ENCODE measurements at regions not wholly inside any gene's neighbourhood (a gene's known extent, or its start where the extent isn't known, plus 50 kb on each side); places are given as distances from the start of the nearest gene placed in this dataset.
A peak's percentile ranks its signal among the peaks of the same experiment; 100 is the strongest.

DNA sequence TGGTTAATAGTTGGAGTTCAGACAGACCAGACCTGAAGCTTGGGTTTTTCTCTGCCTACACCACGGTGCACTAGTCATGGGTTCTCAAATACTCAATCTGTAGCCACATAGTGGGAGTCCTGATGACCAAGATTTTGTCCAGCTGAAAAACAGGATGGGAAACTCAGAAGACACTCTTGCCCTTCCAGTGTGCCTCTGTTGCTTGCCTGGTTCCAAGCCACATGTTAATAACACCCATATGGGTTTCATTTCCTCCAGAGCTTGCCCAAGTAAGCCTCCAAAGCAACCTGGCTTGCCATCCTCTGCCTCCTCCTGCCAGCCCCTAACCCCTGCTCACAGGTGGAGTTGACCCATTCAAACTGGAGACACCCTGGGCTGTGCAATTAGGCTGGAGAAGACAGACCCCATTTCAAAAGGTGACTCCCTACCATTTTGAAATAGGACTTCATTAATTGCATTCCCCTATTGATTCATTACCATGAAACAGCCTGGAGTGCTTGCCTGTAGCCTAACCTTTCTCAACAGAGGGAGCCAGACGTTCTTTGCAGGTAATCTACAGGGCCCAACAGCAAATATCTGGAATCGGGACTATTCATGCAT, 108.0 kb upstream of the HABP2 start:
- Mint-ChIP-seq H3K4me3 (no peak overlapping the region), H3K9me3 (no peaks in the 10 kb centered on the region), H3K36me3 (ENCODE audit: low read depth) (no peaks in the 10 kb centered on the region), H3K4me1 (ENCODE audit: low read depth) (no peaks in the 10 kb centered on the region), H3K27ac (no peak overlapping the region), H3K27me3 (peaks cover 26% of the 10 kb centered on the region)
- no peak for DNase-seq

DNA sequence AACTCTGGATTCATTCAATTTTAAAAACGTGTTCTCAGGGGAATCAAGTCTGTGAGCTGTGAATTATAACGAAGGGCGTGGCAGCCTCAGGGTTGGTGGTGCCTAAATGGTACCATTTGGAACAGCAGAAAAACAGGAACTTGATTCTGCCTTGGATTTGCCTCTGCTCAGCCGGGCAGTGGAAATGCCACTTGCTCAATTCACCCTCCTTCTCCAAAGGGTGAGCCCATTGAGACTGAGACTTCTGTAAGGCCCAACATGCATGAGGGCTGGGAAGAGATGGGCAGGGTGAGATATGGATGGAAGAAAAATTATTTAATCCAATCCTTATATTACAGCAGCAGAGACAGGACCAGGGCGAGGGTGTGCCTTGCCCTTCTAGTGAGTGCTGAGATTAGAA, 107.1 kb upstream of the HABP2 start:
- peaks cover 27% of the 10 kb centered on the region for H3K27me3 Mint-ChIP-seq
- H3K4me1 Mint-ChIP-seq (ENCODE audit: low read depth) = no peaks in the 10 kb centered on the region
- no peak overlapping the region for H3K4me3 Mint-ChIP-seq
- no peak for DNase-seq
- H3K36me3 Mint-ChIP-seq (ENCODE audit: low read depth) = no peaks in the 10 kb centered on the region
- no peak overlapping the region for H3K27ac Mint-ChIP-seq
- H3K9me3 Mint-ChIP-seq = no peaks in the 10 kb centered on the region

DNA sequence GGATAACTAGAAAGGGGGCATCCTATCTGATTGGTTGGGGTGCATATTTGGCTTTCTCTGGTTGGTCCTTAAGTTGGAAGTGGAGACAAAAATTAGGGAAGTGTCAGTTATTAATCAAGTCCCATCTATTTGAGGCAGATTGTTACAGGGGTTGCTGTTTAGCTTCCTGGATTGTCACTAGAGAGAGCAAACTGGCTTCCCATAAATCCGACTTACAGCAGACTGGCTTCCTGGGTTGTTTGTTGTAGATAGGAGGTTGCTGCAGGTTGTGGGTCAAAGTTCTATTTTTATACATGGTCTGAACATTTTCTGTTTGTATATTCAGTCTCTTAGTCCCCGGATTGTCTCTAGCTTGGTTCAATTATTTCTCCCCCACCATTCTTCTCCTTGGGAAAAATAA, 106.1 kb upstream of the HABP2 start:
- Mint-ChIP-seq H3K27ac (no peak overlapping the region), H3K4me3 (no peak overlapping the region), H3K9me3 (no peaks in the 10 kb centered on the region), H3K4me1 (ENCODE audit: low read depth) (no peaks in the 10 kb centered on the region), H3K36me3 (ENCODE audit: low read depth) (no peaks in the 10 kb centered on the region), H3K27me3 (peaks cover 36% of the 10 kb centered on the region)
- no peak for DNase-seq

DNA sequence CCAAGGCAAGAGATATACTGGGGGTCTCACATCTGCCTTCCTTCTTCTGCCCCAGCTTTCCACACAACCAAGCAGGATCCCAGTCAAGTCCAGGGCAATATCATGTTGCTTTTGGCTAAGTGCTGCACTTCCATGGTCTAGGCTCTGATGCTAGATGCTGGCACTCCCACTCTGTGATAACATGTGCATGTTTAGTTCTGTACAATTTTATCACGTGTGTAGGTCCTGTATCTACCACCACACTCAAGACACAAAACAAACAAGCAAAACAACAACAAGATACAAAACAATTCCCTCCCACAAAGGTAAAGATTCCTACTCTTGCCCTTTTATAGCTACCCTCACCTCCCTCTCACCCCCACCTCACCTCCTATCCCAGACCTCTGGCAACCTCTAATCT, 105.6 kb upstream of the HABP2 start:
- H3K27ac Mint-ChIP-seq = no peak overlapping the region
- peaks cover 37% of the 10 kb centered on the region for H3K27me3 Mint-ChIP-seq
- no peak for DNase-seq
- no peaks in the 10 kb centered on the region for H3K4me1 Mint-ChIP-seq (ENCODE audit: low read depth)
- no peaks in the 10 kb centered on the region for H3K9me3 Mint-ChIP-seq
- H3K36me3 Mint-ChIP-seq (ENCODE audit: low read depth) = no peaks in the 10 kb centered on the region
- no peak overlapping the region for H3K4me3 Mint-ChIP-seq

- no peaks in the 10 kb centered on the region for H3K4me1 Mint-ChIP-seq (ENCODE audit: low read depth)
- H3K4me3 Mint-ChIP-seq = no peak overlapping the region
- H3K27ac Mint-ChIP-seq = no peak overlapping the region
These were observed 103.7 kb upstream of the HABP2 start for GRCh38 chr10:113449006-113449695.

DNA sequence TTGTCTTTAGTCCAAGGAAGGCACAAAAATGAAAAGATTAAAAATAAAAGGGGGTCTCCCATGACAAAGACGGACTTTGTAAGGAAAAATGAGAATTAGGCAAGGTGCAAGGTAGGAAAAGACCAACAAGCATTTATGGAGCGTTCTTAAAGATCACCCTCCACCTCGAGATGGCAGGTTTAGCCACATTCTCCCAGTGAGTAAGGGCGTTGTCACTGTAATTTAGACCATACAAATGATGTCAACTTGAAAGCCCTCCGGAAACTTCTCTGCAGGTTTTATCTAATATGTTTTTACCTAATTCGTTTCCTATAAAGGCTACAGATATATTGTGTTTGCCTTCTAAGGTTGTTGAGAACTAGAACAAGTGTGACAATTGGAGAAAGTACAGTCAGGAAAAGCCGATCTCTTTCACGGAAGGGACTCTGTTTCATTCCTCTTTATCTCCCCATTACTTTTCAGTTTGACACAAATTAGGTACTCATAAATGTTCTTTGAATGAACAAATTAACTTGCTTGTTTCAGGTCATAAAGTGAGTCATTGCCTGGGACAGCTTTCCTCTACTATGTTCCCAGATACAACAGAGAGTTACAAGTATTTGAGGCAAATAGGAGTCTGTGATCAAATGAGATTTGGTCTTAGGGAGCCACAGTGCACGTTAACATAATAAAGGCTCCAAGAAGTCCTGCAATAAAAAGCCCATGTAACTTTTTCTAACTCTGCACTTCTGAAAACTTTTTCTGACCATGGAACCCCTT, 102.6 kb upstream of the HABP2 start:
- H3K4me1 Mint-ChIP-seq (ENCODE audit: low read depth) = no peaks in the 10 kb centered on the region
- no peaks in the 10 kb centered on the region for H3K9me3 Mint-ChIP-seq

More at GRCh38 chr10:113449006-113449695, 103.7 kb upstream of the HABP2 start:
- Mint-ChIP-seq H3K9me3 (no peaks in the 10 kb centered on the region), H3K36me3 (ENCODE audit: low read depth) (no peaks in the 10 kb centered on the region), H3K27me3 (peaks cover 45% of the 10 kb centered on the region)
- no peak for DNase-seq

GRCh38 chr10:113450906-113451305, 101.9 kb upstream of the HABP2 start:
- no peak for DNase-seq
- H3K27me3 Mint-ChIP-seq = peaks cover 52% of the 10 kb centered on the region
- H3K9me3 Mint-ChIP-seq = no peaks in the 10 kb centered on the region
- no peak overlapping the region for H3K27ac Mint-ChIP-seq
- H3K4me1 Mint-ChIP-seq (ENCODE audit: low read depth) = no peaks in the 10 kb centered on the region
- no peaks in the 10 kb centered on the region for H3K36me3 Mint-ChIP-seq (ENCODE audit: low read depth)
- H3K4me3 Mint-ChIP-seq = no peak overlapping the region

More for the DNA sequence above, 102.6 kb upstream of the HABP2 start:
- no peak overlapping the region for H3K4me3 Mint-ChIP-seq
- DNase-seq = no peak
- no peaks in the 10 kb centered on the region for H3K36me3 Mint-ChIP-seq (ENCODE audit: low read depth)
- no peak overlapping the region for H3K27ac Mint-ChIP-seq
- peaks cover 52% of the 10 kb centered on the region for H3K27me3 Mint-ChIP-seq

DNA sequence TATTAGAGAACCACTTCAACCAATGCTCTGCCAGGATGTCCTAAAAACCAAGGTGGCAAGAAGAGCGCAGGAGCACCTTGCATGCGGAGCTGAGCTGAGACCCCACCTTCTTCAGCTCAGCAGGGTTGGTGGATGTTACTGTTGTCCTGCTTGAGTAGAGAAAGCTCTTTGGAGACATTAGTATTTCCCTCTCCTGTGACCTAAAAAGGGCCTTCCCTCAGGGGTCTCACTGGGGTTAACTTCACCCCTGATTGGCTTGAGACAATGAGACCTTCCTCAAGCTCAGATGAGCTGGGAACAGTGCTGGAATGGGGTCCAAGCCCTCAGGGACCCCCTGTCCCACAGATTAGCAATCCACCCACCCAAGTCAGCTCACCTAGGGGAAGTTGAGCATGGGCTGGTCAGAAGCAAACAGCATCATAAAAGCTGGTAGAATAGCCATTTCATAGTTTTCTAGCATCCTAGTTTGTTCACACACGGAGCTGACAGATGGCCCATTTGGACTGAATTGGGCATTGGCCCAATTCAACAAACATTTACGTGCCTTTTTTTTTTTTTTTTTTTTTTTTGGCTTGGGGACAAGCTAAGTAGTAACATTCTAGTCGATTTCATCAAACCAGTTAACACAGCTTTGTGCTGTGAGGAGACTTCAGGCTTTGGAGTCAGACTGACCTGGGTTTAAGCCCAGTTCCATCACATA, 100.6 kb upstream of the HABP2 start:
- Mint-ChIP-seq H3K4me1 (ENCODE audit: low read depth) (no peaks in the 10 kb centered on the region), H3K4me3 (no peak overlapping the region), H3K27ac (no peak overlapping the region), H3K27me3 (peaks cover 60% of the 10 kb centered on the region), H3K36me3 (ENCODE audit: low read depth) (no peaks in the 10 kb centered on the region), H3K9me3 (no peaks in the 10 kb centered on the region)
- no peak for DNase-seq

DNA sequence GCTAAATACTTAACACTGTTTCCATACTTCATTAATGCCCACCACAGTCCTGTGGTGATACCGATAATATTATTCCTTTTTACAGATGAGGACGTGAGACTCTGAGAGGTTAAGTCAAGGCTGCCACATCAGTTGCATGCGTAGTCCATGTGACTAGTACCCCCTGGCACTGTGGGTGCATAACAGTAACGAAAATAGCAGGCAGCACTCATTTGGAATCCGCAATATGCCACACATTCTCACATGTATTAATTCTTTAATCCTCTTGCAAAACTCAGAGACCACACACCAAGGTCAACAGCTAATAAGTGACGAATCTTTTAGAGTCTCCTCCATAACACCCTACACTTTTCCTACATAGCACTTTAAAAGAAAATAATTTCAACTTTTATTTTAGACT, 99.5 kb upstream of the HABP2 start:
- Mint-ChIP-seq H3K36me3 (ENCODE audit: low read depth) (no peaks in the 10 kb centered on the region), H3K4me1 (ENCODE audit: low read depth) (no peaks in the 10 kb centered on the region), H3K4me3 (no peak overlapping the region), H3K27me3 (peaks cover 61% of the 10 kb centered on the region), H3K9me3 (no peaks in the 10 kb centered on the region), H3K27ac (no peak overlapping the region)
- DNase-seq = no peak

DNA sequence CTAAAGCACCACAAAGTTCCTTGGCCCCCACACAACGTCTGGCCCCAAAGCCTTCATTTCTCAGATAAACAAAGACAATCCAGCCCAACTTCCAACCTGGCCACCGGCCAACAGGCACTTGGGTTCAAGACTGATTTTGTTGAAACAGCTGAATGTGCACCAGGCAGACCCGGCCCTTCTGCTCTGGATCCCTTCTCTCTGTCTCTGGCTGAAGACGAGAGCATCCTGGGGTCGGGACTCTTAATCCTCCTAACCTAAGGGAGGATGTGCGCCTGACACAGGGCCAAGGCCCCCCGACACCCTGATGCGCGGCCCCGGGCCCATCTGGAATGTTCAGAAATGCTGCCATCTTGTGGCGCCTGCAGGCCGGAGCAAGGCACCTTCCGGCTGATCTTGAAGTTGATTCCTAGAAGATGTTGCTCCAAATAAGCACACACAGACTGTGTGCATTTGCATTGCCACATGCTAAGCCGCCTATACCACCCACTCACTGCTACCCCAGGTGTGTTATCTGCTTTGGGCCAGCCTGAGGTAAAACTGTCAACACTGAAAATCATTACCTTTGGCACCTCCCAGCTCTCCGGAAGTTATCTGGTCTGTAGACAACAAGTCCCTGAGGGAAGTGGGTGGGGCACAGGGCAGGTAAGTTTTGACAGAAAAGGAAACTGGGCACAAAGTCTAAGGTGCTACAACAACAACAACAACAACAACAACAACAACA, 98.4 kb upstream of the HABP2 start:
- H3K27ac Mint-ChIP-seq = no peak overlapping the region
- peaks cover 57% of the 10 kb centered on the region for H3K27me3 Mint-ChIP-seq
- H3K36me3 Mint-ChIP-seq (ENCODE audit: low read depth) = no peaks in the 10 kb centered on the region
- DNase-seq = peak; percentile 30
- no peaks in the 10 kb centered on the region for H3K4me1 Mint-ChIP-seq (ENCODE audit: low read depth)
- no peak overlapping the region for H3K4me3 Mint-ChIP-seq
- no peaks in the 10 kb centered on the region for H3K9me3 Mint-ChIP-seq

DNA sequence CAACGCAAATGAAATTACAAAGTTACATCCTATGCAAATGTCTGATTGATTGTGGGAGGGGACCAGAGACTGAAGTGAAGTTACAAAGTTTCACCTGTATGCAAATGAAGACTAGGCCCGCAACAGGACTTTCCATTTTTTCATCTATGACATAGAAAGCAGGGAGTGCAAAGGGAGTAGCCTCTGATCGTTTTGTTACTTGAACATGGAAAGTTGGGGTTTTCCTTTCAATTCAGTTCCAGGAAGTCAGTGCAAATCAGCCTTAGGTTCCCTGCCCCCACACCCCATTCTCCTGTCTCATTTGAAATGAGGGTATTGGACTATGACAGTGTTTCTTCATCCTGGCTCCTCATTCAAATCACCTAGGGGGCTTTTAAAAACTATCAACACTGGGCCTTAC, 96.9 kb upstream of the HABP2 start:
- no peaks in the 10 kb centered on the region for H3K9me3 Mint-ChIP-seq
- H3K4me1 Mint-ChIP-seq (ENCODE audit: low read depth) = no peaks in the 10 kb centered on the region
- H3K36me3 Mint-ChIP-seq (ENCODE audit: low read depth) = no peaks in the 10 kb centered on the region
- peaks cover 58% of the 10 kb centered on the region for H3K27me3 Mint-ChIP-seq
- DNase-seq = no peak
- no peak overlapping the region for H3K4me3 Mint-ChIP-seq
- no peak overlapping the region for H3K27ac Mint-ChIP-seq

DNA sequence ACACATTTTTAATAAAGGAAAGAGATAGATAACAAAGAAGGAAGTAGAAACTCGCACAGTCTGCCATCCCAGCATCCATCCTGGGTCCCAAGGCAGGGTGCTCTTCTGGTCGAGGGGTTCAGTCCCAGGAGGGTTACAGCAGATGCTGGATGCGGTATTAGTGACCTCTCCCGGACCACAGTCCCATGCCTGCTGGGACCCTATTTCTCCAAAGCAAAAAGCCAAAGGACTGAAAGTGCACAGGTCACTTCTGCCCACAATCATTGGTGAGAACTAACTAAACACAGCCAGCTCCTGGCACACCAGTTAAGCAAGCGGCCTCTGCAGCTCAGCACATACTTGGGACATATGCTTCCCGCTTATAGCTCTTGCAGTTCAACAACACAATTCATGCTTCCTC, 96.1 kb upstream of the HABP2 start:
- Mint-ChIP-seq H3K9me3 (no peaks in the 10 kb centered on the region), H3K27ac (no peak overlapping the region), H3K27me3 (peaks cover 59% of the 10 kb centered on the region)

GRCh38 chr10:113457408-113457807, 95.4 kb upstream of the HABP2 start:
- peaks cover 59% of the 10 kb centered on the region for H3K27me3 Mint-ChIP-seq
- H3K4me1 Mint-ChIP-seq (ENCODE audit: low read depth) = no peaks in the 10 kb centered on the region
- no peak overlapping the region for H3K27ac Mint-ChIP-seq
- no peaks in the 10 kb centered on the region for H3K9me3 Mint-ChIP-seq
- no peak for DNase-seq
- H3K36me3 Mint-ChIP-seq (ENCODE audit: low read depth) = no peaks in the 10 kb centered on the region
- no peak overlapping the region for H3K4me3 Mint-ChIP-seq

More for the DNA sequence above, 96.1 kb upstream of the HABP2 start:
- no peaks in the 10 kb centered on the region for H3K36me3 Mint-ChIP-seq (ENCODE audit: low read depth)
- DNase-seq = no peak
- no peak overlapping the region for H3K4me3 Mint-ChIP-seq
- no peaks in the 10 kb centered on the region for H3K4me1 Mint-ChIP-seq (ENCODE audit: low read depth)

DNA sequence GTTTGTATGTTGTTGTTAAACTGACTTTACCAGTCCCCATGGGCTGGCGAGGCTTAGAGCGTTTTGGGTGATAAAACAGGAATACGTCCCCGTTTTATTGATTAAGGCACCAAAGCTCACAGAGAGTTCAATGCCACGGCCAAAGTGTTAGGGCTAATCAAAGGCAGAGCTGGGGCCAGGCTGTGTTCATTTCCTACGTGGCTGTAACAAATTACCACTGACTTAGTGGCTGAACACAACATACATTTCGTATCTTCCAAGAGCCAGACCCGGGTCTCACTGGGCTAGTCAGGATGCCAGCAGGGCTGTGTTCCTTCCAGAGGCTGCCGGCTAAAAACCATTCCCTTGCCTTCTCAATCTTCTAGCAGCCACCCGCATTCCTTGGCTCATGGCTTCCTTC, 94.4 kb upstream of the HABP2 start:
- no peaks in the 10 kb centered on the region for H3K36me3 Mint-ChIP-seq (ENCODE audit: low read depth)

More for the DNA sequence above, 94.4 kb upstream of the HABP2 start:
- DNase-seq = no peak
- Mint-ChIP-seq H3K4me3 (no peak overlapping the region), H3K9me3 (no peaks in the 10 kb centered on the region), H3K4me1 (ENCODE audit: low read depth) (no peaks in the 10 kb centered on the region), H3K27ac (no peak overlapping the region), H3K27me3 (peaks cover 59% of the 10 kb centered on the region)
